GM23248 (cell line): ENCODE measurements at regions not wholly inside any gene's neighbourhood (a gene's known extent, or its start where the extent isn't known, plus 50 kb on each side); places are given as distances from the start of the nearest gene placed in this dataset.

Experiments used
- DNase-seq: peaks from one replicate; pipeline ENCODE4 v3.0.0-alpha.2; 2015
- H2AFZ ChIP-seq: fragments of 200-600 bp; sonication (generic); 2 replicates; pipeline ENCODE4 v1.6.1; 2016; ENCODE audit warnings: antibody characterized with exemption
- H3F3A ChIP-seq: fragments of 200-600 bp; sonication (generic); 2 replicates; pipeline ENCODE4 v1.6.1; 2016; ENCODE audit warnings: mild to moderate bottlenecking, antibody characterized with exemption, mixed run types; ENCODE audit not compliant: insufficient read depth
- H3K27ac ChIP-seq: fragments of 200-600 bp; sonication (generic); 2 replicates; pipeline ENCODE4 v1.5.1; 2016; ENCODE audit warnings: mild to moderate bottlenecking
- H3K27me3 ChIP-seq: fragments of 200-600 bp; sonication (generic); replicated peaks from 2 replicates; pipeline ENCODE4 v1.6.1; 2016; ENCODE audit warnings: mild to moderate bottlenecking; ENCODE audit not compliant: insufficient read depth
- H3K36me3 ChIP-seq: fragments of 200-600 bp; sonication (generic); 2 replicates; pipeline ENCODE4 v1.6.1; 2016; ENCODE audit warnings: low read depth, mild to moderate bottlenecking
- H3K4me1 ChIP-seq: fragments of 200-600 bp; sonication (generic); 2 replicates; pipeline ENCODE4 v1.6.1; 2016; ENCODE audit warnings: mild to moderate bottlenecking; ENCODE audit not compliant: insufficient read depth
- H3K4me2 ChIP-seq: fragments of 200-600 bp; sonication (generic); one replicate; pipeline ENCODE4 v1.6.1; 2016; ENCODE audit warnings: mild to moderate bottlenecking; ENCODE audit not compliant: unreplicated experiment
- H3K4me3 ChIP-seq: fragments of 200-600 bp; sonication (generic); 2 replicates; pipeline ENCODE4 v1.5.1; 2016; ENCODE audit warnings: mild to moderate bottlenecking
- H3K79me2 ChIP-seq: fragments of 200-600 bp; sonication (generic); 2 replicates; pipeline ENCODE4 v1.6.1; 2016; ENCODE audit warnings: mild to moderate bottlenecking; ENCODE audit not compliant: insufficient read depth
- H3K9ac ChIP-seq: fragments of 200-600 bp; sonication (generic); 2 replicates; pipeline ENCODE4 v1.6.1; 2016; ENCODE audit warnings: mild to moderate bottlenecking
- H3K9me2 ChIP-seq: fragments of 200-600 bp; sonication (generic); 2 replicates; pipeline ENCODE4 v1.6.1; 2016; ENCODE audit warnings: mixed run types, mild to moderate bottlenecking, moderate library complexity; ENCODE audit not compliant: insufficient read depth
- H3K9me3 ChIP-seq: fragments of 200-600 bp; sonication (generic); one replicate; pipeline ENCODE4 v1.6.1; 2017; ENCODE audit warnings: low read depth
- H4K20me1 ChIP-seq: fragments of 200-600 bp; sonication (generic); 2 replicates; pipeline ENCODE4 v1.6.0; 2016; ENCODE audit not compliant: insufficient read depth
- EZH2 ChIP-seq: fragments of 200-600 bp; sonication (generic); IDR thresholded peaks from 2 replicates; pipeline ENCODE4 v1.6.1; 2018; ENCODE audit warnings: antibody characterized with exemption, mild to moderate bottlenecking; ENCODE audit not compliant: insufficient read depth, poor library complexity, severe bottlenecking
- EZH2phosphoT487 ChIP-seq: fragments of 200-600 bp; sonication (generic); IDR thresholded peaks from 2 replicates; pipeline ENCODE4 v1.6.1; 2018; ENCODE audit warnings: antibody characterized with exemption, moderate library complexity, mild to moderate bottlenecking, low read depth; ENCODE audit not compliant: insufficient read depth
- WGBS, 2 experiments: methylation state at CpG; one replicate each; pipeline ENCODE4 v1.1.6; 2015 to 2017; ENCODE audit warnings: low lambda C conversion rate in 2 of 2, low coverage in 1 of 2; ENCODE audit errors: missing lambda C conversion rate in 2 of 2; 5-methylcytosine and 5-hydroxymethylcytosine counted together
- in situ Hi-C: fragments of 300-500 bp; cut with MboI; formaldehyde crosslinking; loops from 2 replicates; pipeline ENCODE4 v1.15.0; 2020

- Histone ChIP-seq H3F3A (peaks cover 11% of the 10 kb centered on the region), H3K4me2 (no peak overlapping the region), H2AFZ (no peak overlapping the region), H4K20me1 (no peaks in the 10 kb centered on the region), H3K36me3 (no peaks in the 10 kb centered on the region), H3K27ac (no peak overlapping the region; the same call in 1 of the 2 replicates), H3K79me2 (no peaks in the 10 kb centered on the region), H3K9me2 (no peaks in the 10 kb centered on the region), H3K9me3 (no peaks in the 10 kb centered on the region), H3K27me3 (no peaks in the 10 kb centered on the region), H3K4me1 (peaks cover 22% of the 10 kb centered on the region), H3K4me3 (no peak overlapping the region), H3K9ac (no peak overlapping the region)
- in situ Hi-C loops: no loop called here
- peak; percentile 68 for DNase-seq
- 10 to 26% methylated on average over 1 of the region's 1 CpG for WGBS, 2 experiments
- TF ChIP-seq EZH2phosphoT487 (0 out of 2 replicates have a peak, but pooled peaks have one; percentile 28), EZH2 (no peak)
Measured at GRCh38 chr6:99016355-99016754, 68.6 kb upstream of the FBXL4 start.

DNA sequence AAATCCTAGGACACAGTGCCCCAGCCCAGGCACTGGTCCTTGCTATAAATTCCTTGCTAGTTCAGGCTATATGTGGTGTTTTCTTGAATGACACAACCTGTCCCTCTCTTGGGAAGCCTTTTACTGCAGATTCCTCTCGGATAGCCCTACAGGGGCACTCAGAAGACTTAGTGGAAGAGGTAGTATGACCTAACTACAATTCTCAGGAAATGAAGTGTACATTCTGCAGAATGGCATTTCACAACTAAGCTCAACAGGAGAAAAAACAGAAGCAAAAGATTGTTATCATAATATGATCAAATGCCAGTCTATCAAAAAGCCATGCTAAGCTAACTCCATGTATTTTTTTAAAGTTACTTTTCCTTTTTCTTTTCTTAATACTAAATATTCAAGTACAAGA lies 66.3 kb upstream of the FBXL4 start:
- peak; percentile 41 for DNase-seq
- Histone ChIP-seq H3K27ac (peak overlapping the region; percentile 80), H4K20me1 (no peaks in the 10 kb centered on the region), H3K36me3 (no peaks in the 10 kb centered on the region), H3K4me2 (peak overlapping the region; percentile 58), H3K9me2 (no peaks in the 10 kb centered on the region), H3K4me3 (peak overlapping the region; percentile 45; the same call in 1 of the 2 replicates), H2AFZ (no peak overlapping the region), H3K9me3 (no peaks in the 10 kb centered on the region), H3K27me3 (no peaks in the 10 kb centered on the region), H3K4me1 (peaks cover 22% of the 10 kb centered on the region), H3F3A (peaks cover 11% of the 10 kb centered on the region), H3K9ac (peak overlapping the region; percentile 54), H3K79me2 (no peaks in the 10 kb centered on the region)
- TF ChIP-seq EZH2 (no peak), EZH2phosphoT487 (no peak)
- 28 to 36% methylated on average over 1 of the region's 1 CpG for WGBS, 2 experiments
- in situ Hi-C loops: no loop called here

- Histone ChIP-seq H3K4me2 (peak overlapping the region; percentile 58), H3K9ac (peak overlapping the region; percentile 54), H3K27ac (peak overlapping the region; percentile 80), H3K9me3 (no peaks in the 10 kb centered on the region), H3K9me2 (no peaks in the 10 kb centered on the region), H3K4me3 (peak overlapping the region; percentile 45), H3K36me3 (no peaks in the 10 kb centered on the region), H3K79me2 (no peaks in the 10 kb centered on the region), H3K27me3 (no peaks in the 10 kb centered on the region), H4K20me1 (no peaks in the 10 kb centered on the region), H2AFZ (0 out of 2 replicates have a peak overlapping the region, but pooled peaks have one; percentile 6), H3F3A (peaks cover 11% of the 10 kb centered on the region), H3K4me1 (peaks cover 22% of the 10 kb centered on the region)
- WGBS, 2 experiments: 32 to 39% methylated on average over 3 of the region's 3 CpGs
- no peak for TF ChIP-seq EZH2phosphoT487
- no peak for TF ChIP-seq EZH2
- in situ Hi-C loops: no loop called here
- DNase-seq: peak; percentile 50
Measured at GRCh38 chr6:99013661-99014060, 65.9 kb upstream of the FBXL4 start.

GRCh38 chr6:99013145-99013544 lies 65.4 kb upstream of the FBXL4 start:
- Histone ChIP-seq H2AFZ (0 out of 2 replicates have a peak overlapping the region, but pooled peaks have one; percentile 6), H3F3A (peaks cover 11% of the 10 kb centered on the region), H3K9ac (peak overlapping the region; percentile 27), H3K4me3 (no peak overlapping the region; the same call in 1 of the 2 replicates), H3K4me2 (peak overlapping the region; percentile 58), H3K36me3 (no peaks in the 10 kb centered on the region), H4K20me1 (no peaks in the 10 kb centered on the region), H3K9me3 (no peaks in the 10 kb centered on the region), H3K4me1 (peaks cover 22% of the 10 kb centered on the region), H3K27ac (peak overlapping the region; percentile 80), H3K79me2 (no peaks in the 10 kb centered on the region), H3K27me3 (no peaks in the 10 kb centered on the region), H3K9me2 (no peaks in the 10 kb centered on the region)
- DNase-seq: peak; percentile 93
- 0 to 2% methylated on average over 2 of the region's 2 CpGs for WGBS, 2 experiments
- TF ChIP-seq EZH2phosphoT487: no peak
- no peak for TF ChIP-seq EZH2
- in situ Hi-C loops: no loop called here

- TF ChIP-seq EZH2 (no peak), EZH2phosphoT487 (no peak)
- in situ Hi-C loops: no loop called here
Measured at GRCh38 chr6:99011151-99011550, 63.4 kb upstream of the FBXL4 start.

More at GRCh38 chr6:99011151-99011550, 63.4 kb upstream of the FBXL4 start:
- Histone ChIP-seq H3F3A (peaks cover 11% of the 10 kb centered on the region), H3K4me1 (peaks cover 22% of the 10 kb centered on the region), H3K27me3 (no peaks in the 10 kb centered on the region), H3K4me2 (no peak overlapping the region), H3K27ac (no peak overlapping the region), H3K79me2 (no peaks in the 10 kb centered on the region), H3K9me2 (no peaks in the 10 kb centered on the region), H3K9me3 (no peaks in the 10 kb centered on the region), H2AFZ (no peak overlapping the region), H3K4me3 (no peak overlapping the region), H4K20me1 (no peaks in the 10 kb centered on the region), H3K36me3 (no peaks in the 10 kb centered on the region), H3K9ac (no peak overlapping the region)
- DNase-seq: no peak
